ENCODE measurements at regions not wholly inside any gene's neighbourhood (a gene's known extent, or its start where the extent isn't known, plus 50 kb on each side); places are given as distances from the start of the nearest gene placed in this dataset.

GRCh38 chr6:166721576-166721975, 94.5 kb upstream of the RPS6KA2 start:
- intact Hi-C loops (cut with micrococcal nuclease): no loop called here
- no peak for DNase-seq
- peaks cover 28% of the 10 kb centered on the region for H3K4me1 ChIP-seq
- no peak overlapping the region for H3K27ac ChIP-seq (replicated peaks)
- no peaks in the 10 kb centered on the region for H3K27me3 ChIP-seq (ENCODE audit: low read depth)
- TF ChIP-seq CTCF (IDR thresholded peaks at IDR 0.05; ENCODE audit: borderline replicate concordance): no peak
- no peaks in the 10 kb centered on the region for H3K36me3 ChIP-seq
- H3K4me3 ChIP-seq: no peak overlapping the region
- H3K9me3 ChIP-seq (replicated peaks): no peaks in the 10 kb centered on the region

GRCh38 chr6:166720856-166721255, 93.8 kb upstream of the RPS6KA2 start:
- H3K4me3 ChIP-seq: no peak overlapping the region
- H3K36me3 ChIP-seq: no peaks in the 10 kb centered on the region
- no peak for DNase-seq
- intact Hi-C loops (cut with micrococcal nuclease): no loop called here
- H3K9me3 ChIP-seq (replicated peaks): no peaks in the 10 kb centered on the region
- H3K27ac ChIP-seq (replicated peaks): no peak overlapping the region
- no peaks in the 10 kb centered on the region for H3K27me3 ChIP-seq (ENCODE audit: low read depth)
- peaks cover 28% of the 10 kb centered on the region for H3K4me1 ChIP-seq
- no peak for TF ChIP-seq CTCF (IDR thresholded peaks at IDR 0.05; ENCODE audit: borderline replicate concordance)

GRCh38 chr6:166719019-166719418, 92.0 kb upstream of the RPS6KA2 start:
- intact Hi-C loops (cut with micrococcal nuclease): no loop called here

GRCh38 chr6:166718516-166718915, 91.5 kb upstream of the RPS6KA2 start:
- intact Hi-C loops (cut with micrococcal nuclease): no loop called here

More at GRCh38 chr6:166719019-166719418, 92.0 kb upstream of the RPS6KA2 start:
- H3K36me3 ChIP-seq: no peaks in the 10 kb centered on the region
- TF ChIP-seq CTCF (IDR thresholded peaks at IDR 0.05; ENCODE audit: borderline replicate concordance): no peak
- no peaks in the 10 kb centered on the region for H3K27me3 ChIP-seq (ENCODE audit: low read depth)
- no peak overlapping the region for H3K4me3 ChIP-seq
- no peaks in the 10 kb centered on the region for H3K9me3 ChIP-seq (replicated peaks)
- H3K4me1 ChIP-seq: peaks cover 34% of the 10 kb centered on the region
- DNase-seq: no peak
- H3K27ac ChIP-seq (replicated peaks): no peak overlapping the region

GRCh38 chr6:166716910-166717617, 90.0 kb upstream of the RPS6KA2 start:
- Histone ChIP-seq H3K36me3 (no peaks in the 10 kb centered on the region), H3K27ac (replicated peaks) (no peak overlapping the region), H3K4me1 (peaks cover 42% of the 10 kb centered on the region), H3K4me3 (no peak overlapping the region), H3K9me3 (replicated peaks) (peaks cover 1% of the 10 kb centered on the region), H3K27me3 (ENCODE audit: low read depth) (no peaks in the 10 kb centered on the region)
- intact Hi-C loops (cut with micrococcal nuclease): no loop called here
- DNase-seq: no peak
- TF ChIP-seq CTCF (IDR thresholded peaks at IDR 0.05; ENCODE audit: borderline replicate concordance): no peak

More at GRCh38 chr6:166718516-166718915, 91.5 kb upstream of the RPS6KA2 start:
- H3K4me1 ChIP-seq: peaks cover 34% of the 10 kb centered on the region
- no peaks in the 10 kb centered on the region for H3K27me3 ChIP-seq (ENCODE audit: low read depth)
- no peak for TF ChIP-seq CTCF (IDR thresholded peaks at IDR 0.05; ENCODE audit: borderline replicate concordance)
- DNase-seq: no peak
- no peaks in the 10 kb centered on the region for H3K36me3 ChIP-seq
- H3K4me3 ChIP-seq: no peak overlapping the region
- no peak overlapping the region for H3K27ac ChIP-seq (replicated peaks)
- no peaks in the 10 kb centered on the region for H3K9me3 ChIP-seq (replicated peaks)

All from left ventricle myocardium inferior (tissue), 1 donor.